ENCODE measurements at regions not wholly inside any gene's neighbourhood (a gene's known extent, or its start where the extent isn't known, plus 50 kb on each side); places are given as distances from the start of the nearest gene placed in this dataset.

DNA sequence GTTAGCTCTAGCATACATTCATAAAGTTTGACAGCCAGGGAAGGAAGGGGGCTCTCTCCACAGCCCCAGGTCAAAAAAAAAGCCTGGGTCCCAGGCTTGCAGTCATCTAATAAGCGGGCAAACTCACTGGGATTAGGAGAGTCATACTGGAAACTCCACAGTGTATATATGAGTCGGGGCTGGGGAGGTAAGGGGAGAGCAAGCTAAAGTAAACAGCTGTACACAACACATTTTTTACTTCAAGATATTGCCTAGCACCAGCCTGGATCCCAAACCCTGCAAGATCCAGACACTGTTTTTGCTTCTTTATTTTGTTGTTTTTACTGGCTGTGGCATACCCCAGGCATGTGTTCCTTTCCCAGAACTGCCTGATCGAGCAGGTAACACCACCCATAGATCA, 291.3 kb upstream of the TANK start:
- TF ChIP-seq, protein P1, sequence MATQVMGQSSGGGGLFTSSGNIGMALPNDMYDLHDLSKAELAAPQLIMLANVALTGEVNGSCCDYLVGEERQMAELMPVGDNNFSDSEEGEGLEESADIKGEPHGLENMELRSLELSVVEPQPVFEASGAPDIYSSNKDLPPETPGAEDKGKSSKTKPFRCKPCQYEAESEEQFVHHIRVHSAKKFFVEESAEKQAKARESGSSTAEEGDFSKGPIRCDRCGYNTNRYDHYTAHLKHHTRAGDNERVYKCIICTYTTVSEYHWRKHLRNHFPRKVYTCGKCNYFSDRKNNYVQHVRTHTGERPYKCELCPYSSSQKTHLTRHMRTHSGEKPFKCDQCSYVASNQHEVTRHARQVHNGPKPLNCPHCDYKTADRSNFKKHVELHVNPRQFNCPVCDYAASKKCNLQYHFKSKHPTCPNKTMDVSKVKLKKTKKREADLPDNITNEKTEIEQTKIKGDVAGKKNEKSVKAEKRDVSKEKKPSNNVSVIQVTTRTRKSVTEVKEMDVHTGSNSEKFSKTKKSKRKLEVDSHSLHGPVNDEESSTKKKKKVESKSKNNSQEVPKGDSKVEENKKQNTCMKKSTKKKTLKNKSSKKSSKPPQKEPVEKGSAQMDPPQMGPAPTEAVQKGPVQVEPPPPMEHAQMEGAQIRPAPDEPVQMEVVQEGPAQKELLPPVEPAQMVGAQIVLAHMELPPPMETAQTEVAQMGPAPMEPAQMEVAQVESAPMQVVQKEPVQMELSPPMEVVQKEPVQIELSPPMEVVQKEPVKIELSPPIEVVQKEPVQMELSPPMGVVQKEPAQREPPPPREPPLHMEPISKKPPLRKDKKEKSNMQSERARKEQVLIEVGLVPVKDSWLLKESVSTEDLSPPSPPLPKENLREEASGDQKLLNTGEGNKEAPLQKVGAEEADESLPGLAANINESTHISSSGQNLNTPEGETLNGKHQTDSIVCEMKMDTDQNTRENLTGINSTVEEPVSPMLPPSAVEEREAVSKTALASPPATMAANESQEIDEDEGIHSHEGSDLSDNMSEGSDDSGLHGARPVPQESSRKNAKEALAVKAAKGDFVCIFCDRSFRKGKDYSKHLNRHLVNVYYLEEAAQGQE (IDR thresholded peaks at IDR 0.05; ENCODE audit: insufficient replicate concordance, low read depth), result no peak
- no peak for TF ChIP-seq POLR2AphosphoS5 (IDR thresholded peaks at IDR 0.05; ENCODE audit: low read depth)
- no peak for TF ChIP-seq GABPA (IDR thresholded peaks at IDR 0.05; ENCODE audit: low read depth)
- TF ChIP-seq, protein P2, sequence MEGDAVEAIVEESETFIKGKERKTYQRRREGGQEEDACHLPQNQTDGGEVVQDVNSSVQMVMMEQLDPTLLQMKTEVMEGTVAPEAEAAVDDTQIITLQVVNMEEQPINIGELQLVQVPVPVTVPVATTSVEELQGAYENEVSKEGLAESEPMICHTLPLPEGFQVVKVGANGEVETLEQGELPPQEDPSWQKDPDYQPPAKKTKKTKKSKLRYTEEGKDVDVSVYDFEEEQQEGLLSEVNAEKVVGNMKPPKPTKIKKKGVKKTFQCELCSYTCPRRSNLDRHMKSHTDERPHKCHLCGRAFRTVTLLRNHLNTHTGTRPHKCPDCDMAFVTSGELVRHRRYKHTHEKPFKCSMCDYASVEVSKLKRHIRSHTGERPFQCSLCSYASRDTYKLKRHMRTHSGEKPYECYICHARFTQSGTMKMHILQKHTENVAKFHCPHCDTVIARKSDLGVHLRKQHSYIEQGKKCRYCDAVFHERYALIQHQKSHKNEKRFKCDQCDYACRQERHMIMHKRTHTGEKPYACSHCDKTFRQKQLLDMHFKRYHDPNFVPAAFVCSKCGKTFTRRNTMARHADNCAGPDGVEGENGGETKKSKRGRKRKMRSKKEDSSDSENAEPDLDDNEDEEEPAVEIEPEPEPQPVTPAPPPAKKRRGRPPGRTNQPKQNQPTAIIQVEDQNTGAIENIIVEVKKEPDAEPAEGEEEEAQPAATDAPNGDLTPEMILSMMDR (IDR thresholded peaks at IDR 0.05; ENCODE audit: insufficient read depth, low read length), result no peak
- no peak for TF ChIP-seq SPI1 (IDR thresholded peaks at IDR 0.05; ENCODE audit: borderline replicate concordance, low read depth)
- Histone ChIP-seq H3K27ac (replicated peaks) (no peak overlapping the region), H3K4me3 (replicated peaks; ENCODE audit: insufficient read depth, low read length) (no peak overlapping the region), H3K27me3 (ENCODE audit: insufficient read depth, poor library complexity, severe bottlenecking) (no peaks in the 10 kb centered on the region)
- DNase-seq (ENCODE audit: low read depth in 1 of 2, low spot score in 1 of 2), result no peak

DNA sequence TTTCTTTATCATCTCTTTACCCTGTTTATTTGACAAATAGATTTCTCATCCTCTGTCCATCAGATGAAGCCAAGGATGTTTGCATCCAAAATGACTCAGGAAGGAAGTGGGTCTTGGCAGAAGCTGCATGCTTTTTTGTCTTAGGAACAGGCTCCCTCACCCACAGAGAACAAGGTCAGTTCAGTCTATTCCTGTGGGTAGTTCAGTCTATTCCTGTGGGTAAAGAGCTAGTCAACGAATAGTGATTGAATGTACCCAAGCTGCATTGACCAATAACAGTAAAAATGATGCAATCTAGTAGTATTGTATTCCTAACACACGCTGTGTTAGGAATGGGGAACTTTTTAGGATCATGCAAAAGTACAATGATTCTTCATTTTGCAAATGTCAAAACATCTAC, 290.8 kb upstream of the TANK start:
- no peak overlapping the region for H3K27ac ChIP-seq (replicated peaks)
- no peak for DNase-seq (ENCODE audit: low read depth in 1 of 2, low spot score in 1 of 2)
- TF ChIP-seq POLR2AphosphoS5 (IDR thresholded peaks at IDR 0.05; ENCODE audit: low read depth) (no peak), GABPA (IDR thresholded peaks at IDR 0.05; ENCODE audit: low read depth) (no peak), SPI1 (IDR thresholded peaks at IDR 0.05; ENCODE audit: borderline replicate concordance, low read depth) (no peak)
- TF ChIP-seq, protein P1 (IDR thresholded peaks at IDR 0.05; ENCODE audit: insufficient replicate concordance, low read depth), result no peak
- TF ChIP-seq, protein P2 (IDR thresholded peaks at IDR 0.05; ENCODE audit: insufficient read depth, low read length), result no peak
- H3K27me3 ChIP-seq (ENCODE audit: insufficient read depth, poor library complexity, severe bottlenecking), result no peaks in the 10 kb centered on the region
- H3K4me3 ChIP-seq (replicated peaks; ENCODE audit: insufficient read depth, low read length), result no peak overlapping the region

DNA sequence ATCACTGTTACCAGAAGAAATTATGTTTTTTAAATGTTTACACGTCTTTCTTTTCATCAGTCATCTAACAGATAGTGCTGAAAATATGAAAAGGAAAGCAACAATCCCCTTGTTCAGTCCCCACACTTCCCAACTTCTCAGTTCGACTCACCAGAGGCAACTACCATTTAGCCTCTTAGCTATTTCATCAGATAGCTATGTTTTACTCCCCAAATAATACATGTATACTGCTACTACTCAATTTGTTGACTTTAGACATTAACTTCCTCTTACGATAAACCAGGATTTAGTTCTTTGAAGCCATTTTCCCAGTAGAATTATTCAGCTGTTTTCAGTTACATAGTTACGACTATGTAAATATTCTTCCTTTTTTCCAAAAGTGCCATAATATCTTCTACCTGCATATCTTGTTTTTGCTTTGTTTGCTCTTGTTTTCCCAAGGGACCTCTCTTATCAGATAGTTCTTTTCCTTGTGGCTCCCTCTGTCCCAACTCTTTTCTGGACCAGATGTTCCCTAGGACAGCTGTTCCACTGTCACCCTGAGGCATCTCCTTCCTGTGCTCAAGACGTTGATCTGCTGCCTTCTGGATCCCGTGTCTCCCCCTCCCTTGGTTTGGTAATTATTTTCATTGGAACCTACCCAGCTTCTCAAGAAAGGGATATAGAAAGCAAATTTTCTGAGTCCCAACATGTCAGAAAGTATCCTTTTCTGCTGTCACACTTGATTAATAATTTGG, 289.3 kb upstream of the TANK start:
- H3K27me3 ChIP-seq (ENCODE audit: insufficient read depth, poor library complexity, severe bottlenecking), result no peaks in the 10 kb centered on the region
- TF ChIP-seq, protein P2 (IDR thresholded peaks at IDR 0.05; ENCODE audit: insufficient read depth, low read length), result no peak
- TF ChIP-seq, protein P1 (IDR thresholded peaks at IDR 0.05; ENCODE audit: insufficient replicate concordance, low read depth), result no peak
- TF ChIP-seq POLR2AphosphoS5 (IDR thresholded peaks at IDR 0.05; ENCODE audit: low read depth) (no peak), SPI1 (IDR thresholded peaks at IDR 0.05; ENCODE audit: borderline replicate concordance, low read depth) (no peak), GABPA (IDR thresholded peaks at IDR 0.05; ENCODE audit: low read depth) (no peak)
- no peak for DNase-seq (ENCODE audit: low read depth in 1 of 2, low spot score in 1 of 2)
- no peak overlapping the region for H3K4me3 ChIP-seq (replicated peaks; ENCODE audit: insufficient read depth, low read length)
- no peak overlapping the region for H3K27ac ChIP-seq (replicated peaks)
